Left lung (tissue), 4 donors: ENCODE measurements at regions not wholly inside any gene's neighbourhood (a gene's known extent, or its start where the extent isn't known, plus 50 kb on each side); places are given as distances from the start of the nearest gene placed in this dataset.

ENCODE experiments used
- ATAC-seq: fragments of 200-7000 bp; cut with Tn5 transposase; one replicate; pipeline ENCODE4 v1.9.1; 2020; ENCODE audit warnings: moderate library complexity
- DNase-seq, 4 donors: peaks; one replicate each; pipeline ENCODE4 v3.0.0-alpha.2; 2013 to 2020
- H3K27ac ChIP-seq, 2 donors: fragments of 200-600 bp; sonication (generic) in 1 of 2; one replicate each; pipeline versions ENCODE4 v1.5.0 to v1.8.0; 2020 to 2021
- H3K27me3 ChIP-seq, 2 donors: fragments of 200-600 bp; sonication (generic) in 1 of 2; one replicate each; pipeline versions ENCODE4 v1.5.0 to v1.8.0; 2020 to 2021
- H3K36me3 ChIP-seq, 2 donors: fragments of 200-600 bp; sonication (generic) in 1 of 2; one replicate each; pipeline versions ENCODE4 v1.5.0 to v1.8.0; 2020 to 2021
- H3K4me1 ChIP-seq, 2 donors: fragments of 200-600 bp; one replicate each; pipeline ENCODE4 v1.8.0; 2021
- H3K4me3 ChIP-seq, 2 donors: fragments of 200-600 bp; sonication (generic) in 1 of 2; one replicate each; pipeline versions ENCODE4 v1.5.0 to v1.8.0; 2020 to 2021; ENCODE audit warnings: mild to moderate bottlenecking in 1 of 2
- H3K9me3 ChIP-seq, 2 donors: fragments of 200-600 bp; sonication (generic) in 1 of 2; one replicate each; pipeline versions ENCODE4 v1.5.0 to v1.8.0; 2020 to 2021
- CTCF ChIP-seq, 2 donors: fragments of 200-600 bp; sonication (generic) in 1 of 2; IDR thresholded peaks; one replicate each; pipeline versions ENCODE4 v1.5.0 to v1.8.0; 2021; ENCODE audit warnings: antibody characterized with exemption in 2 of 2
- intact Hi-C, 2 donors: fragments of 100-400 bp; cut with DNase I; formaldehyde crosslinking; loops; one replicate each; pipeline versions ENCODE4 v1.11.2 to v1.14.2; 2022
- donor health status: DM: no; HTN: yes; CAD: no.
- donor health status: DM: no; HTN: no; CAD: no.

DNA sequence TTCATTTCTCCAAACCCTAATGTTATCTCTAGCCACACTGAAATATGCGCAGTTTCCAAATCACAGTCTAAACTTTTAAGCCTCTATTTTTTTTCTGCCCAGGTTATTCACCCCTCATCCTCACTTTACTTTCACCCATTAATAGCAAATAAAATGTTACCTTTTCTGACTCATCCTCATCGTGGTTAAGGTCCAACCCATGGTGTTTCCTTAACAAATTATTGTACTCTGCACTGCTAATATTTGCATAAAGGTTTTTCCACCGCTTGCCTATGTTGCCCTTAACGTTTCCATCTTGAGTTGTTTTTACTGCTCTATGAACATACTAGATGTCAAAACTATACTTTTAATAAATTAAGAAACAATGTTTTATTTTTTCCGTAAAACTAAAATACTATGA is 780.9 kb upstream of the KLHL1 start:
- H3K4me3 ChIP-seq: no peak overlapping the region
- no peaks in the 10 kb centered on the region for H3K36me3 ChIP-seq
- no peak for DNase-seq
- H3K9me3 ChIP-seq: peaks cover 0 to 7% of the 10 kb centered on the region in 2 donors
- ATAC-seq: no peak
- no peak for TF ChIP-seq CTCF (IDR thresholded peaks at IDR 0.05)
- H3K27ac ChIP-seq: no peak overlapping the region
- peaks cover 0 to 3% of the 10 kb centered on the region in 2 donors for H3K4me1 ChIP-seq
- intact Hi-C loops: no loop called here
- H3K27me3 ChIP-seq: no peaks in the 10 kb centered on the region

- H3K36me3 ChIP-seq: no peaks in the 10 kb centered on the region
- intact Hi-C loops: no loop called here
- DNase-seq (no peak), ATAC-seq (no peak)
- TF ChIP-seq CTCF (IDR thresholded peaks at IDR 0.05): no peak
- peaks cover 0 to 13% of the 10 kb centered on the region in 2 donors for H3K9me3 ChIP-seq
- H3K27ac ChIP-seq: no peak overlapping the region
- H3K4me3 ChIP-seq: no peak overlapping the region
- H3K27me3 ChIP-seq: no peaks in the 10 kb centered on the region
- no peaks in the 10 kb centered on the region for H3K4me1 ChIP-seq
These were observed 775.9 kb upstream of the KLHL1 start for GRCh38 chr13:70884196-70884595.

DNA sequence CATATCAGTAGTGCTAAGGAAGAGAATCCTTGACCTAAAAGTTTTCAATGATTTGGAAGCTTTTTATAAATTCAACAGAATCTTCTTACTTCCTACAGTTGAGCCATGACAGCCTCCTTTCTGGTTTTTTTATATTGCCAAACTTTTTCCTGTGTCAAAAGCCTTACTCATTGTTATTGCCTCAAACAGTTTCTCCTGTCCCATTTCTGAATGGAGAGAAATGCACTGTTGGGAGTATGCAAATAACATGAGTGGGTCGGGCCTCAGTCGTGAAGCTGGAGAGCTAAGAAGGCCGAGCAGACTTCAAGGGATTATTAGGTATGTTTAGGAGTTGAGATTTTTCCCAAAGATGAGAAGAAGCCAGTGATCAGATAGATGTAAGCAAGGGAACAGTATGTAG is 766.4 kb upstream of the KLHL1 start:
- H3K27me3 ChIP-seq: no peaks in the 10 kb centered on the region
- TF ChIP-seq CTCF (IDR thresholded peaks at IDR 0.05): no peak
- H3K4me3 ChIP-seq: no peak overlapping the region
- intact Hi-C loops: no loop called here
- ATAC-seq (no peak), DNase-seq (no peak)
- no peaks in the 10 kb centered on the region for H3K4me1 ChIP-seq
- no peak overlapping the region for H3K27ac ChIP-seq
- H3K36me3 ChIP-seq: no peaks in the 10 kb centered on the region
- H3K9me3 ChIP-seq: peaks cover 0 to 2% of the 10 kb centered on the region in 2 donors

DNA sequence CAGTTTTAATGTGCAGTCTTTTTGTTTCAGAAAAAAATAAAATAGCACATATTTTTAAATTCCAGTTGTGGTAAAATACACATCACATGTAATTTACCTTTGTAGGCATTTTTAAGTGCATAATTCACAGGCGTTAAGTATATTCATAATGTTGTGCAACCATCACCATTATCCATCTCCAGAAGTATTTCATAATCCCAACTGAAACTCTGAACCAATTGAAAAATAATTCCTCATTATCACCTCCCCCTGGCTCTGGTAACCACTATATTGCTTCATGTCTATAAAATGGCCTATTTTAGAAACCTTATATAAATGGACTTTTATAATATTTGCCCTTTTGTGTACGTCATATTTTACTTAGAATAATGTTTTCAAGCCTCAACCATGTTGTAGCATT is 756.5 kb upstream of the KLHL1 start:
- ATAC-seq (no peak), DNase-seq (no peak)
- no peak overlapping the region for H3K27ac ChIP-seq
- no peak for TF ChIP-seq CTCF (IDR thresholded peaks at IDR 0.05)
- H3K4me3 ChIP-seq: no peak overlapping the region
- peaks cover 0 to 11% of the 10 kb centered on the region in 2 donors for H3K9me3 ChIP-seq
- no peaks in the 10 kb centered on the region for H3K27me3 ChIP-seq
- H3K36me3 ChIP-seq: no peaks in the 10 kb centered on the region
- H3K4me1 ChIP-seq: no peaks in the 10 kb centered on the region
- intact Hi-C loops: no loop called here

- no peak for TF ChIP-seq CTCF (IDR thresholded peaks at IDR 0.05)
- H3K4me3 ChIP-seq: no peak overlapping the region
- no peak for DNase-seq
- no peaks in the 10 kb centered on the region for H3K27me3 ChIP-seq
- no peaks in the 10 kb centered on the region for H3K36me3 ChIP-seq
- no peak overlapping the region for H3K27ac ChIP-seq
- H3K9me3 ChIP-seq: peaks cover 0 to 11% of the 10 kb centered on the region in 2 donors
- ATAC-seq: no peak
- H3K4me1 ChIP-seq: no peaks in the 10 kb centered on the region
- intact Hi-C loops: no loop called here
These were observed 748.5 kb upstream of the KLHL1 start for GRCh38 chr13:70856711-70857110.
